K562 (cell line): ENCODE measurements at regions not wholly inside any gene's neighbourhood (a gene's known extent, or its start where the extent isn't known, plus 50 kb on each side); places are given as distances from the start of the nearest gene placed in this dataset.

Experiments used
- C11orf30 ChIP-seq: fragments of 450-650 bp; IDR thresholded peaks from 2 replicates; pipeline ENCODE4 v1.6.1; 2016; ENCODE audit warnings: low read depth, mild to moderate bottlenecking
- CHCHD3 ChIP-seq: fragments of 250-450 bp; sonication (Bioruptor Pico); IDR thresholded peaks from 2 replicates; pipeline ENCODE4 v2.1.2; 2022; ENCODE audit warnings: mild to moderate bottlenecking
- FOXK2 ChIP-seq, 2 experiments: fragments of 450-650 bp; IDR thresholded peaks in 1 of 2; conservative IDR thresholded peaks in 1 of 2; 2 replicates each; pipeline ENCODE4 v1.6.1; 2016; ENCODE audit warnings: low read depth in 2 of 2, mild to moderate bottlenecking in 1 of 2
- HDGF ChIP-seq: fragments of 450-650 bp; IDR thresholded peaks from 2 replicates; pipeline ENCODE4 v1.6.1; 2016
- NCOA6 ChIP-seq: fragments of 450-650 bp; IDR thresholded peaks from 2 replicates; pipeline ENCODE4 v1.6.1; 2017; ENCODE audit warnings: mild to moderate bottlenecking
- OTX1 ChIP-seq: fragments of 450-650 bp; formaldehyde crosslinking; IDR thresholded peaks from 2 replicates; pipeline ENCODE4 v1.4.0; 2022; ENCODE audit warnings: mild to moderate bottlenecking
- POU5F1 ChIP-seq: fragments of 150-350 bp; IDR thresholded peaks from 2 replicates; pipeline ENCODE4 v1.6.1; 2014; ENCODE audit warnings: borderline replicate concordance, low read length, low read depth, mild to moderate bottlenecking; ENCODE audit not compliant: partially characterized antibody
- PURB ChIP-seq: sonication (generic); formaldehyde crosslinking; IDR thresholded peaks from 2 replicates; pipeline ENCODE4 v1.9.0; 2021; ENCODE audit warnings: low read depth, mild to moderate bottlenecking, missing genetic modification reagents
- SIX5 ChIP-seq, 2 experiments: IDR thresholded peaks; 2 replicates each; pipeline ENCODE4 v1.6.1; 2011; ENCODE audit warnings: low read length in 2 of 2, borderline replicate concordance in 1 of 2, low read depth in 1 of 2, mild to moderate bottlenecking in 1 of 2, moderate library complexity in 1 of 2; ENCODE audit not compliant: insufficient read depth in 1 of 2
- SRF ChIP-seq, 2 experiments: fragments of 250-450, 450-650 bp in 1 of 2; sonication (Bioruptor Pico) in 1 of 2; sonication (generic) in 1 of 2; formaldehyde crosslinking; IDR thresholded peaks; 2 replicates each; pipeline versions ENCODE4 v1.5.0 to v1.5.1; 2020 to 2022; ENCODE audit warnings: mild to moderate bottlenecking in 1 of 2, missing genetic modification reagents in 1 of 2
- ZNF134 ChIP-seq: fragments of 250-450 bp; sonication (Bioruptor Pico); conservative IDR thresholded peaks from 2 replicates; pipeline ENCODE4 v1.4.0; 2020
- ZNF174 ChIP-seq: fragments of 250-450 bp; sonication (Bioruptor Pico); IDR thresholded peaks from 2 replicates; pipeline ENCODE4 v1.4.0; 2020; ENCODE audit warnings: mild to moderate bottlenecking
- ZNF551 ChIP-seq: fragments of 250-450 bp; sonication (Bioruptor Pico); IDR thresholded peaks from 2 replicates; pipeline ENCODE4 v1.5.0; 2021; ENCODE audit warnings: mild to moderate bottlenecking, moderate library complexity
- ZNF830 ChIP-seq: fragments of 250-450 bp; sonication (Bioruptor Pico); IDR thresholded peaks from 2 replicates; pipeline ENCODE4 v1.5.0; 2021; ENCODE audit warnings: mild to moderate bottlenecking
- ZZZ3 ChIP-seq: fragments of 450-650 bp; IDR thresholded peaks from 2 replicates; pipeline ENCODE4 v1.6.1; 2016; ENCODE audit warnings: antibody characterized with exemption, mild to moderate bottlenecking, moderate library complexity
- TF ChIP-seq, protein P1 (sequence below): sonication (generic); formaldehyde crosslinking; IDR thresholded peaks from 2 replicates; pipeline ENCODE4 v1.8.0; 2022; ENCODE audit warnings: missing genetic modification reagents, mild to moderate bottlenecking, moderate library complexity, borderline replicate concordance
- TF ChIP-seq, protein P2 (sequence below): fragments of 450-650 bp; IDR thresholded peaks from 2 replicates; pipeline ENCODE4 v1.6.1; 2016; ENCODE audit warnings: mild to moderate bottlenecking
- TF ChIP-seq, protein P3 (sequence below): fragments of 450-650 bp; IDR thresholded peaks from 2 replicates; pipeline ENCODE4 v1.6.1; 2017; ENCODE audit warnings: mild to moderate bottlenecking, moderate library complexity
- TF ChIP-seq, protein P4 (sequence below): fragments of 250-450 bp; sonication (Bioruptor Pico); IDR thresholded peaks from 2 replicates; pipeline ENCODE4 v1.8.0; 2021; ENCODE audit warnings: mild to moderate bottlenecking, moderate library complexity

DNA sequence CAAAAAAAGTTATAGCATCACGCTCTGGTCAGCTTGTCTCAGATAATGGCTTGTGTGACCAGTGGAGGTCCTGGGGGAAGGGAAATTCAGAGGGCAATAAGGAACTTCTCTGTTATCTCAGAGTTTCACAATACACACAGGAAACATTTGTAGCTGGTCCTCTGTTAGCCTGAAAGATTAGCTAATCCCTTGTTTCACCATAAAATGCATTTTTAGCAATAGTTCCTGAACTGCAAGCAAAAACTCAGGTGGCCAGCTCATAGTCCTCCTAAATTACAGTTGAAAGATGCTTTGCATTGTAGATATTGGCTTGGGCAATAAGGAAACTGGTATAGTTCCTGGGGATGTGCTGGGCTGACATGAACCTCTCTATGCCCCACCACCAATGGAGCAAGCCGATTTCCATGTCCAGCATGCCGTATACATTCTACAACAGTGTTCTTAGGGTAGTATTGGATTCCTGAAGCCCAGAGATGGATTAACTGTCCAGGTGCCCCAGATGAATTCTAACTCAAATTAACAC lies 141.5 kb upstream of the TBL1XR1 start (continued):
- TF ChIP-seq, protein P1, sequence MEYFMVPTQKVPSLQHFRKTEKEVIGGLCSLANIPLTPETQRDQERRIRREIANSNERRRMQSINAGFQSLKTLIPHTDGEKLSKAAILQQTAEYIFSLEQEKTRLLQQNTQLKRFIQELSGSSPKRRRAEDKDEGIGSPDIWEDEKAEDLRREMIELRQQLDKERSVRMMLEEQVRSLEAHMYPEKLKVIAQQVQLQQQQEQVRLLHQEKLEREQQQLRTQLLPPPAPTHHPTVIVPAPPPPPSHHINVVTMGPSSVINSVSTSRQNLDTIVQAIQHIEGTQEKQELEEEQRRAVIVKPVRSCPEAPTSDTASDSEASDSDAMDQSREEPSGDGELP (CRISPR knock-in tag) = no peak
- TF ChIP-seq PURB (CRISPR knock-in tag) (no peak), ZZZ3 (no peak), NCOA6 (peak; percentile 35; the same call in 1 of the 2 replicates), HDGF (no peak), SIX5 (IDR thresholded peaks at IDR 0.05; ENCODE audit: borderline replicate concordance in 1 of 2, insufficient read depth in 1 of 2, low read depth in 1 of 2, low read length in 2 of 2) (no peak), C11orf30 (no peak), ZNF551 (CRISPR knock-in tag) (no peak), FOXK2 (conservative IDR thresholded peaks at IDR 0.05 in 1 of 2, IDR thresholded peaks at IDR 0.05 in 1 of 2; ENCODE audit: low read depth in 2 of 2) (peak; percentile 60 to 78), POU5F1 (no peak), ZNF174 (CRISPR knock-in tag) (no peak), OTX1 (CRISPR knock-in tag) (no peak), CHCHD3 (CRISPR knock-in tag) (no peak), SRF (CRISPR knock-in tag; IDR thresholded peaks at IDR 0.05) (no peak), ZNF830 (CRISPR knock-in tag) (no peak), ZNF134 (CRISPR knock-in tag) (no peak)
- TF ChIP-seq, protein P2, sequence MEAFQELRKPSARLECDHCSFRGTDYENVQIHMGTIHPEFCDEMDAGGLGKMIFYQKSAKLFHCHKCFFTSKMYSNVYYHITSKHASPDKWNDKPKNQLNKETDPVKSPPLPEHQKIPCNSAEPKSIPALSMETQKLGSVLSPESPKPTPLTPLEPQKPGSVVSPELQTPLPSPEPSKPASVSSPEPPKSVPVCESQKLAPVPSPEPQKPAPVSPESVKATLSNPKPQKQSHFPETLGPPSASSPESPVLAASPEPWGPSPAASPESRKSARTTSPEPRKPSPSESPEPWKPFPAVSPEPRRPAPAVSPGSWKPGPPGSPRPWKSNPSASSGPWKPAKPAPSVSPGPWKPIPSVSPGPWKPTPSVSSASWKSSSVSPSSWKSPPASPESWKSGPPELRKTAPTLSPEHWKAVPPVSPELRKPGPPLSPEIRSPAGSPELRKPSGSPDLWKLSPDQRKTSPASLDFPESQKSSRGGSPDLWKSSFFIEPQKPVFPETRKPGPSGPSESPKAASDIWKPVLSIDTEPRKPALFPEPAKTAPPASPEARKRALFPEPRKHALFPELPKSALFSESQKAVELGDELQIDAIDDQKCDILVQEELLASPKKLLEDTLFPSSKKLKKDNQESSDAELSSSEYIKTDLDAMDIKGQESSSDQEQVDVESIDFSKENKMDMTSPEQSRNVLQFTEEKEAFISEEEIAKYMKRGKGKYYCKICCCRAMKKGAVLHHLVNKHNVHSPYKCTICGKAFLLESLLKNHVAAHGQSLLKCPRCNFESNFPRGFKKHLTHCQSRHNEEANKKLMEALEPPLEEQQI = peak; percentile 54; the same call in 1 of the 2 replicates
- TF ChIP-seq, protein P3, sequence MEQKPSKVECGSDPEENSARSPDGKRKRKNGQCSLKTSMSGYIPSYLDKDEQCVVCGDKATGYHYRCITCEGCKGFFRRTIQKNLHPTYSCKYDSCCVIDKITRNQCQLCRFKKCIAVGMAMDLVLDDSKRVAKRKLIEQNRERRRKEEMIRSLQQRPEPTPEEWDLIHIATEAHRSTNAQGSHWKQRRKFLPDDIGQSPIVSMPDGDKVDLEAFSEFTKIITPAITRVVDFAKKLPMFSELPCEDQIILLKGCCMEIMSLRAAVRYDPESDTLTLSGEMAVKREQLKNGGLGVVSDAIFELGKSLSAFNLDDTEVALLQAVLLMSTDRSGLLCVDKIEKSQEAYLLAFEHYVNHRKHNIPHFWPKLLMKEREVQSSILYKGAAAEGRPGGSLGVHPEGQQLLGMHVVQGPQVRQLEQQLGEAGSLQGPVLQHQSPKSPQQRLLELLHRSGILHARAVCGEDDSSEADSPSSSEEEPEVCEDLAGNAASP = no peak
- TF ChIP-seq, protein P4, sequence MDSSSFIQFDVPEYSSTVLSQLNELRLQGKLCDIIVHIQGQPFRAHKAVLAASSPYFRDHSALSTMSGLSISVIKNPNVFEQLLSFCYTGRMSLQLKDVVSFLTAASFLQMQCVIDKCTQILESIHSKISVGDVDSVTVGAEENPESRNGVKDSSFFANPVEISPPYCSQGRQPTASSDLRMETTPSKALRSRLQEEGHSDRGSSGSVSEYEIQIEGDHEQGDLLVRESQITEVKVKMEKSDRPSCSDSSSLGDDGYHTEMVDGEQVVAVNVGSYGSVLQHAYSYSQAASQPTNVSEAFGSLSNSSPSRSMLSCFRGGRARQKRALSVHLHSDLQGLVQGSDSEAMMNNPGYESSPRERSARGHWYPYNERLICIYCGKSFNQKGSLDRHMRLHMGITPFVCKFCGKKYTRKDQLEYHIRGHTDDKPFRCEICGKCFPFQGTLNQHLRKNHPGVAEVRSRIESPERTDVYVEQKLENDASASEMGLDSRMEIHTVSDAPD (CRISPR knock-in tag) = no peak
